Panc1 (cell line): ENCODE measurements at regions not wholly inside any gene's neighbourhood (a gene's known extent, or its start where the extent isn't known, plus 50 kb on each side); places are given as distances from the start of the nearest gene placed in this dataset.
"Not testable (repeated sequence)": the region's sequence is repeated elsewhere in the genome, so short reads cannot be mapped to it uniquely, and the experiment has no call there.

ENCODE experiments used
- ATAC-seq: fragments of 200-7000 bp; cut with Tn5 transposase; 2 replicates; pipeline ENCODE4 v1.9.1; 2020; ENCODE audit warnings: mild to moderate bottlenecking, moderate library complexity
- BruUV-seq: library from RNA; stranded (reverse); fragments of 400-500 nt; replicated peaks from 2 replicates; lab custom pipeline; 2021; lab: Mats Ljungman, UMichigan
- CTCF ChIA-PET: fragments of 300-600 bp; sonication (Branson Sonifier 250); formaldehyde crosslinking; loops from one replicate; lab custom pipeline; 2022; ENCODE audit warnings: antibody characterized with exemption; lab: Charles Lee
- POLR2A ChIA-PET: fragments of 300-600 bp; sonication (Branson Sonifier 250); formaldehyde crosslinking; loops from one replicate; lab custom pipeline; 2022; ENCODE audit warnings: antibody characterized with exemption; lab: Charles Lee
- DNase-seq: peaks from one replicate; pipeline ENCODE4 v3.0.0-alpha.2; 2010; ENCODE audit warnings: low read depth, low spot score
- H3K27ac ChIP-seq: 2 replicates; pipeline ENCODE4 v1.5.1; 2011; ENCODE audit warnings: mild to moderate bottlenecking, low read length, inconsistent platforms
- H3K27me3 ChIP-seq: fragments of 200-500 bp; sonication (Bioruptor generic); 2 replicates; pipeline ENCODE4 v1.6.0; 2014; ENCODE audit warnings: low read length, inconsistent platforms; ENCODE audit not compliant: control insufficient read depth, insufficient read depth
- H3K36me3 ChIP-seq: fragments of 200-500 bp; sonication (Bioruptor generic); 2 replicates; pipeline ENCODE4 v1.5.1; 2014; ENCODE audit warnings: inconsistent platforms, mild to moderate bottlenecking, low read length, moderate library complexity; ENCODE audit not compliant: control insufficient read depth, insufficient read depth
- H3K4me1 ChIP-seq: 2 replicates; pipeline ENCODE4 v1.5.1; 2011; ENCODE audit warnings: inconsistent platforms, mild to moderate bottlenecking, low read length, moderate library complexity; ENCODE audit not compliant: control insufficient read depth, insufficient read depth
- H3K4me3 ChIP-seq, 2 experiments: 2 replicates each; pipeline ENCODE4 v1.5.1; 2011 to 2012; ENCODE audit warnings: low read depth in 2 of 2, low read length in 2 of 2, mild to moderate bottlenecking in 2 of 2, inconsistent platforms in 1 of 2, moderate library complexity in 1 of 2
- H3K9me3 ChIP-seq: fragments of 200-500 bp; sonication (Bioruptor generic); 2 replicates; pipeline ENCODE4 v1.5.1; 2014; ENCODE audit warnings: low read depth, mild to moderate bottlenecking, inconsistent platforms, low read length, moderate library complexity; ENCODE audit not compliant: control insufficient read depth, insufficient read depth
- CTCF ChIP-seq: fragments of 450-650 bp; IDR thresholded peaks from 2 replicates; pipeline ENCODE4 v1.5.1; 2017; ENCODE audit warnings: mild to moderate bottlenecking
- POLR2AphosphoS5 ChIP-seq: IDR thresholded peaks from 2 replicates; pipeline ENCODE4 v1.6.1; 2012; ENCODE audit warnings: mild to moderate bottlenecking, low read depth, low read length, moderate library complexity
- REST ChIP-seq, 2 experiments: IDR thresholded peaks; 2 replicates each; pipeline ENCODE4 v1.6.1; 2011 to 2012; ENCODE audit warnings: low read depth in 2 of 2, control low read depth in 1 of 2, low read length in 1 of 2, mild to moderate bottlenecking in 1 of 2, moderate library complexity in 1 of 2; ENCODE audit not compliant: insufficient read depth in 1 of 2
- SIN3A ChIP-seq: IDR thresholded peaks from 2 replicates; pipeline ENCODE4 v1.6.1; 2012; ENCODE audit warnings: low read depth, mild to moderate bottlenecking, low read length, moderate library complexity, borderline replicate concordance; ENCODE audit not compliant: insufficient read depth
- TCF7L2 ChIP-seq: IDR thresholded peaks from 2 replicates; pipeline ENCODE4 v1.6.1; 2011; ENCODE audit warnings: mild to moderate bottlenecking, low read depth, low read length, inconsistent platforms
- in situ Hi-C: cut with HindIII; loops from 2 replicates; pipeline ENCODE4 v1.10.0; 2016; ENCODE audit warnings: low sequenced_read_pairs, low pct_unique_long_range_greater_than_20kb
- intact Hi-C: fragments of 100-400 bp; cut with micrococcal nuclease; formaldehyde crosslinking; loops from one replicate; pipeline ENCODE4 v1.10.0; 2022; ENCODE audit not compliant: unreplicated experiment

GRCh38 chr2:107137706-107138105 is 251.7 kb upstream of the ST6GAL2 start:
- H3K4me1 ChIP-seq, result no peaks in the 10 kb centered on the region
- H3K27ac ChIP-seq, result no peak overlapping the region
- H3K4me3 ChIP-seq, result no peak overlapping the region
- BruUV-seq, result no TSS peak
- intact Hi-C loops, result no loop called here
- H3K9me3 ChIP-seq, result no peaks in the 10 kb centered on the region
- TF ChIP-seq CTCF, result no peak
- TF ChIP-seq SIN3A, result no peak
- TF ChIP-seq POLR2AphosphoS5, result no peak
- no peak for TF ChIP-seq TCF7L2
- no peak for TF ChIP-seq REST (IDR thresholded peaks at IDR 0.05; ENCODE audit: insufficient read depth in 1 of 2, low read depth in 2 of 2, low read length in 1 of 2)
- ATAC-seq (no peak), DNase-seq (no peak)
- H3K27me3 ChIP-seq, result no peaks in the 10 kb centered on the region
- ChIA-PET POLR2A (no interaction called here), CTCF (no interaction called here)
- H3K36me3 ChIP-seq, result no peaks in the 10 kb centered on the region
- in situ Hi-C loops, result no loop called here

GRCh38 chr2:107146181-107146580 is 260.2 kb upstream of the ST6GAL2 start:
- no TSS peak for BruUV-seq
- Histone ChIP-seq H3K9me3 (no peaks in the 10 kb centered on the region), H3K36me3 (no peaks in the 10 kb centered on the region), H3K27me3 (no peaks in the 10 kb centered on the region), H3K4me1 (no peaks in the 10 kb centered on the region), H3K27ac (no peak overlapping the region), H3K4me3 (no peak overlapping the region)
- ATAC-seq (no peak), DNase-seq (no peak)
- in situ Hi-C loops (no loop called here), intact Hi-C loops (no loop called here)
- ChIA-PET POLR2A (interaction anchor here (0.6 kb wide), 1 partner anchor 1232 kb away, joined by 3 read pairs; no protein-coding TSS in a partner anchor), CTCF (no interaction called here)
- TF ChIP-seq SIN3A, result no peak
- TF ChIP-seq CTCF, result no peak
- TF ChIP-seq POLR2AphosphoS5, result no peak
- no peak for TF ChIP-seq REST (IDR thresholded peaks at IDR 0.05; ENCODE audit: insufficient read depth in 1 of 2, low read depth in 2 of 2, low read length in 1 of 2)
- no peak for TF ChIP-seq TCF7L2

DNA sequence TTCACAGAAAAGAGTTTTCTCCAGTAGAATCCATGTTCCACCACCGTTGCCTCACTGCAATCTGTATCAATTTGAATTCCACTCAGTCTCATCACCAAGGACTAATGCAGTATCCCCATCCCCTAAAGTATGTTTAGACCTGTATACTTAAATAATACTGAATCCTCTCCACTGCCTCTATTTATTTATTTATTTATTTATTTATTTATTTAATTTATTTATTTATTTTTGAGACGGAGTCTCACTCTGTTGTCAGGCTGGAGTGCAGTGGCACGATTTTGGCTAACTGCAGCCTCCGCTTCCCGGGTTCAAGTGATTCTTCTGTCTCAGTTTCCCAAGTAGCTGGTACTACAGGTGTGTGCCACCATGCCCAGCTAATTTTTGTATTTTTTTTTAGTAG is 260.7 kb upstream of the ST6GAL2 start:
- POLR2A ChIA-PET, H3K4me1 ChIP-seq, H3K4me3 ChIP-seq, in situ Hi-C loops, H3K27me3 ChIP-seq, intact Hi-C loops, H3K27ac ChIP-seq, H3K9me3 ChIP-seq, ATAC-seq, DNase-seq, BruUV-seq, CTCF ChIA-PET, H3K36me3 ChIP-seq: not testable (repeated sequence)
